Testis (tissue), 2 donors: ENCODE measurements at regions not wholly inside any gene's neighbourhood (a gene's known extent, or its start where the extent isn't known, plus 50 kb on each side); places are given as distances from the start of the nearest gene placed in this dataset.

Experiments used
- DNase-seq: peaks from one replicate; pipeline ENCODE4 v3.0.0-alpha.2; 2019
- H3K27ac ChIP-seq, 2 donors: fragments of 200-600 bp; sonication (generic); one replicate each; pipeline ENCODE4 v1.5.1; 2019
- H3K27me3 ChIP-seq: fragments of 200-600 bp; sonication (generic); one replicate; pipeline ENCODE4 v1.5.1; 2019
- H3K36me3 ChIP-seq: fragments of 200-600 bp; sonication (generic); one replicate; pipeline ENCODE4 v1.5.1; 2017; ENCODE audit warnings: low read depth; ENCODE audit errors: missing control alignments
- H3K4me1 ChIP-seq: fragments of 200-600 bp; sonication (generic); one replicate; pipeline ENCODE4 v1.5.1; 2019
- H3K4me3 ChIP-seq, 2 donors: fragments of 200-600 bp; sonication (generic); one replicate each; pipeline ENCODE4 v1.5.1; 2017 to 2019
- H3K9me3 ChIP-seq: fragments of 200-600 bp; sonication (generic); one replicate; pipeline ENCODE4 v1.5.1; 2017
- POLR2A ChIP-seq: fragments of 450-650 bp; IDR thresholded peaks from one replicate; pipeline ENCODE4 v1.6.1; 2017; ENCODE audit warnings: antibody characterized with exemption, mild to moderate bottlenecking, moderate library complexity
- WGBS, 2 donors: methylation state at CpG; one replicate each; pipeline ENCODE4 v1.1.5; 2018; 5-methylcytosine and 5-hydroxymethylcytosine counted together
- intact Hi-C: fragments of 100-400 bp; cut with DNase I; formaldehyde crosslinking; loops from one replicate; pipeline ENCODE4 v1.15.1; 2023; ENCODE audit warnings: low total_unique reads
- TF ChIP-seq, protein P1 (sequence below), 3 experiments: fragments of 450-650 bp in 2 of 3; fragments of 200-600 bp in 1 of 3; sonication (generic) in 1 of 3; IDR thresholded peaks; one replicate each; pipeline ENCODE4 v1.5.1; 2016 to 2019; ENCODE audit warnings: antibody characterized with exemption in 3 of 3, mild to moderate bottlenecking in 2 of 3, moderate library complexity in 1 of 3

DNA sequence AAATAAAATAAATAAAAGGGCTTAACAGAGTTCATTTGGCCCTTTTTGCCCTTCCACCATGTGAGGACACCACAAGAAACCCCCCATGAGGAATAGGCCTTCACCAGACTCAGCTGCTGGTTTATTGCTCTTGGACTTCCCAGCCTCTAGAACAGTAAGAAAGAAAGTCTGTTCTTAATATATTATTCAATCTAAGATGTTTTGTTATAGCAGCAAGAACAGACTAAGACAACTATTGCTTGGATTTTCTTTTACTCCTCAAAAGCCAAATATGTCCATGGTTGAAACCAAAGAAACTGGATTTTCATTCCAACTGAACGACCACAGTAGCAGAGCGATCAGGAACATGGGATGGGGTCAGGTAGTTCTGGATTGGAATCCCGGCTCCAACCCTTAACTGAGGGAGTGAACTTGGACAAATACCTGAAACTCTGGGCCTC is 157.2 kb upstream of the EEA1 start:
- WGBS, 2 donors: 96 to 99% methylated on average over 3 of the region's 3 CpGs
- no peak for TF ChIP-seq POLR2A
- TF ChIP-seq, protein P1, sequence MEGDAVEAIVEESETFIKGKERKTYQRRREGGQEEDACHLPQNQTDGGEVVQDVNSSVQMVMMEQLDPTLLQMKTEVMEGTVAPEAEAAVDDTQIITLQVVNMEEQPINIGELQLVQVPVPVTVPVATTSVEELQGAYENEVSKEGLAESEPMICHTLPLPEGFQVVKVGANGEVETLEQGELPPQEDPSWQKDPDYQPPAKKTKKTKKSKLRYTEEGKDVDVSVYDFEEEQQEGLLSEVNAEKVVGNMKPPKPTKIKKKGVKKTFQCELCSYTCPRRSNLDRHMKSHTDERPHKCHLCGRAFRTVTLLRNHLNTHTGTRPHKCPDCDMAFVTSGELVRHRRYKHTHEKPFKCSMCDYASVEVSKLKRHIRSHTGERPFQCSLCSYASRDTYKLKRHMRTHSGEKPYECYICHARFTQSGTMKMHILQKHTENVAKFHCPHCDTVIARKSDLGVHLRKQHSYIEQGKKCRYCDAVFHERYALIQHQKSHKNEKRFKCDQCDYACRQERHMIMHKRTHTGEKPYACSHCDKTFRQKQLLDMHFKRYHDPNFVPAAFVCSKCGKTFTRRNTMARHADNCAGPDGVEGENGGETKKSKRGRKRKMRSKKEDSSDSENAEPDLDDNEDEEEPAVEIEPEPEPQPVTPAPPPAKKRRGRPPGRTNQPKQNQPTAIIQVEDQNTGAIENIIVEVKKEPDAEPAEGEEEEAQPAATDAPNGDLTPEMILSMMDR (IDR thresholded peaks at IDR 0.05): no peak
- Histone ChIP-seq H3K4me3 (no peak overlapping the region), H3K4me1 (no peaks in the 10 kb centered on the region), H3K9me3 (no peaks in the 10 kb centered on the region), H3K27me3 (no peaks in the 10 kb centered on the region), H3K36me3 (no peaks in the 10 kb centered on the region), H3K27ac (no peak overlapping the region)
- intact Hi-C loops: no loop called here
- DNase-seq: no peak

DNA sequence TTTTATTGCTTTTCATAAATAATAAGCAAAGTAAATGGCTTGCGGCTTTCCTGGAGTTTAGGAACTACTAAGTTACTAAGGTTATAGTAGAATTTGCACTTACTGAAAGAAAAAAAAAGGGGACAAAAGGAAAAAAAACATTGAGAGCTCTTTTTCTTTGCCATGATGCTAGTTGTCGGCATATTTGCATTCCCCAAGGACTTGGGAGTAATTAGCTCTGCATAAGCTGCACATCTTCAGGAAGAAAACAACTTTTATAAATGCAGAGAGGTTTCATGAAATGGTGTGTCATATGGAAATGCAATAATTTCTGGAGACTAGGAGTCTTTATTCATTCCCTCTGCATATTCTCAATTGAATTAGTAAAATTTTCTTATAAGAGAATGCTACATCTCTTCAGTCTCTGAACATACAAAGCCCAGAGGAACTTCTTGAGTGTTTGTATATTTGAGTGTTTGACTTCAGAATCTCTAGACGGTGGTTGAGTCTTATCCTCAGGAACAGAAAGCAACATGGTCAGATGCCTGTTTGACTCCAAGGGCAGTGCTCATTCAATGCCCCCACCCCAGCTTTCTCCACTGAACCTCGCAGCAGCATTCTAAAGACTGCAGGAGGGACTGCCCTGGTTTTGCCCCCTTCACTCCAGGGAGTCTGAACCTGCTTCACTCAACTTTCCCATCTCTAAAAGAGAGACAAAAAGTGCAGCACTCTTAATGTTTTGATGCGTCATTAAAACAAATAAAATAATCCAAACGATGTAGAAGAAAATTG is 158.9 kb upstream of the EEA1 start:
- no peak for DNase-seq
- no peak for TF ChIP-seq POLR2A
- TF ChIP-seq, protein P1 (IDR thresholded peaks at IDR 0.05): no peak
- intact Hi-C loops: no loop called here
- Histone ChIP-seq H3K36me3 (no peaks in the 10 kb centered on the region), H3K27me3 (no peaks in the 10 kb centered on the region), H3K27ac (no peak overlapping the region), H3K4me1 (no peaks in the 10 kb centered on the region), H3K9me3 (no peaks in the 10 kb centered on the region), H3K4me3 (no peak overlapping the region)
- WGBS, 2 donors: 60 to 63% methylated on average over 6 of the region's 6 CpGs

DNA sequence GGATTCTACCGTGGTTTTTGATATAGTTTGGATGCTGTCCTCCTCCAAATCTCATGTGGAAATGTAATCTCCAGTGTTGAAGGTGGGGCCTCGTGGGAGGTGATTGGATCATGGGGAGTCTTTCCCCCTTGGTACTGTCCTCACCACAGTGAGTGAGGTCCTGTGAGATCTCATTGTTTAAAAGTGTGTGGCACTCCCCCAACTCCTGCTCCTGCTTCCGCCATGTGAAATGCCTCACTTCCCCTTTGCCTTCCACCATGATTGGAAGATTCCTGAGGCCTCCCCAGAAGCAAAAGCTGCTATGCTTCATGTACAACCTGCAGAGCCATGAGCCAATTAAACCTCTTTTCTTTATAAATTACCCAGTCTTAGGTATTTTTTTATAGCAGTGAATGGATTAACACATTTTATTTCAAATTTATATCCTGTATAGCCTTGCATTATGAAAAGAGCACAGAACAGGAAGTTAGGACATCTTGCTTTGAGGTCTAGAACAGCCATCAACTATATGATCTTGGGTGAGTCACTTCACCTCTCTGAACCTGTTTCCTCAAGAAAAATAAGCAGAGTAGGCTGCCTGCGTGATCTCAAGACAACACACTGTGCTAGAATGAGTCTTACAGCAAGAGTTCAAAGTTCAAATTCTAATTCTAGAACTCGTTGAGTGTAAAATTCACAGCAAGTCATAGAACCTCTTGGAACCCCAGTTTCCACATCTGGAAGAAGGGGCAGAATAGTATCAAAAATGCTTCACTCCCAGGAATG is 160.9 kb upstream of the EEA1 start:
- no peak overlapping the region for H3K4me3 ChIP-seq
- 70 to 87% methylated on average over 5 of the region's 5 CpGs for WGBS, 2 donors
- H3K27me3 ChIP-seq: no peaks in the 10 kb centered on the region
- DNase-seq: no peak
- no peaks in the 10 kb centered on the region for H3K9me3 ChIP-seq
- no peaks in the 10 kb centered on the region for H3K36me3 ChIP-seq
- no peak overlapping the region for H3K27ac ChIP-seq
- no peak for TF ChIP-seq POLR2A
- TF ChIP-seq, protein P1 (IDR thresholded peaks at IDR 0.05): no peak
- intact Hi-C loops: no loop called here
- no peaks in the 10 kb centered on the region for H3K4me1 ChIP-seq

DNA sequence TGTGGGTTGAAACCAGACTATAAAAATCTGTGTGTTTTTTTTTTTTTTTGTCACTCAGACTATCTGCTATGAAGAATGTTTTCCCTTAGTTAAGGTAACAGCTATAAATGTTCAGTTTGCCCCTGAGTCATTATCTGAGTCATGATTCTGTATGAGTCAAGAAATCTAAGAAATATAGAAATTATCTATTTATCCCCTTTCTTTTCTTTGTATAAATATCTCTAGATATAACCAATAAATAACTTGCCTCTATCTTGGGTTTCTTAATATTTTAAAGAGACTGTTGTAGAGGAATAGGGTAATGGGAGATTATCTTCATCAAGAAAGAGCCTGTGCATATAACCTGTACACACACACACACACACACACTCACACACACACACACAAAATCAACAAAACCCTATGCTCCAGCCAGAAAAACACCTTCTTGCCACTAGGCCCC is 161.7 kb upstream of the EEA1 start:
- H3K4me1 ChIP-seq: no peaks in the 10 kb centered on the region
- intact Hi-C loops: no loop called here
- no peak for DNase-seq
- no peak overlapping the region for H3K27ac ChIP-seq
- H3K36me3 ChIP-seq: no peaks in the 10 kb centered on the region
- no peaks in the 10 kb centered on the region for H3K27me3 ChIP-seq
- no peak overlapping the region for H3K4me3 ChIP-seq
- H3K9me3 ChIP-seq: no peaks in the 10 kb centered on the region
- TF ChIP-seq POLR2A: no peak
- TF ChIP-seq, protein P1 (IDR thresholded peaks at IDR 0.05): no peak
